GM12878 (cell line): ENCODE measurements at regions not wholly inside any gene's neighbourhood (a gene's known extent, or its start where the extent isn't known, plus 50 kb on each side); places are given as distances from the start of the nearest gene placed in this dataset.

Experiments used
- ASH2L ChIP-seq: fragments of 300-600, 200-600 bp; sonication (generic); IDR thresholded peaks from 2 replicates; pipeline ENCODE4 v1.6.1; 2017; ENCODE audit warnings: low read depth, mild to moderate bottlenecking, borderline replicate concordance
- BACH1 ChIP-seq: fragments of 450-650 bp; IDR thresholded peaks from 2 replicates; pipeline ENCODE4 v1.6.1; 2017; ENCODE audit warnings: mild to moderate bottlenecking, borderline replicate concordance
- CBX5 ChIP-seq: sonication (generic); IDR thresholded peaks from 2 replicates; pipeline ENCODE4 v1.6.1; 2016; ENCODE audit warnings: low read depth, moderate library complexity, mild to moderate bottlenecking, inconsistent platforms
- FOXM1 ChIP-seq: IDR thresholded peaks from 2 replicates; pipeline ENCODE4 v1.6.1; 2012; ENCODE audit warnings: low read depth, mild to moderate bottlenecking, inconsistent platforms, low read length, moderate library complexity
- RBBP5 ChIP-seq: fragments of 200-600 bp; sonication (generic); conservative IDR thresholded peaks from 2 replicates; pipeline ENCODE4 v1.6.1; 2016
- SMARCA5 ChIP-seq: fragments of 450-650 bp; IDR thresholded peaks from 2 replicates; pipeline ENCODE4 v1.6.1; 2017; ENCODE audit warnings: mild to moderate bottlenecking
- ZNF217 ChIP-seq: fragments of 450-650 bp; IDR thresholded peaks from 2 replicates; pipeline ENCODE4 v1.6.1; 2017; ENCODE audit warnings: antibody characterized with exemption, mild to moderate bottlenecking
- TF ChIP-seq, protein P1 (sequence below), 3 experiments: IDR thresholded peaks in 2 of 3; conservative IDR thresholded peaks in 1 of 3; 2 replicates each; pipeline ENCODE4 v1.5.1; 2011; ENCODE audit warnings: low read depth in 3 of 3, low read length in 3 of 3, mild to moderate bottlenecking in 3 of 3, control low read depth in 2 of 3, moderate library complexity in 2 of 3, inconsistent platforms in 1 of 3, mixed read lengths in 1 of 3; ENCODE audit not compliant: control insufficient read depth in 2 of 3, insufficient read depth in 1 of 3; ENCODE audit errors: extremely low read depth in 1 of 3
- TF ChIP-seq, protein P2 (sequence below): IDR thresholded peaks from 2 replicates; pipeline ENCODE4 v1.6.1; 2011; ENCODE audit warnings: low read depth, low read length, improper control_type of control experiment, borderline replicate concordance
- TF ChIP-seq, protein P3 (sequence below): IDR thresholded peaks from 2 replicates; pipeline ENCODE4 v1.6.1; 2012; ENCODE audit warnings: mild to moderate bottlenecking, low read depth, low read length

DNA sequence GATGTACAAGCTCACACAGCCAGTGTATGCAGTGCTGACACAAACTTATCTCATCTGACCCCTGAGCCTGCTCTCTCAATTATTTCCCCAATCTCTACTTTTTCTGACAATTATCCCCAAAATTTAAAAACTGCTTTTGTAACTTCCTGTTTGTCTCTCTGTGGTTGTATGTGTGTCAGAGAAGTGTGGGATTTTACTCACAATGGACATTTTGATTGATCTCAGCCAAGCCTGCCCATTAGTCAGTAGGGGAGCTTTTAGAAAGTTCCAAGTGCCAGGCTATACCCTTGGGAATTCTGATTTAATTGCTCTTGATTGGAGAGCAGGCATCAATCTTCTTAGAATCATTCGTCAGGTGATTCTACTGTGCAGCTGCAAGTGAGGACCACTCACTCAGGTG lies 64.9 kb upstream of the LMNTD1 start:
- no peak for TF ChIP-seq BACH1
- no peak for TF ChIP-seq RBBP5
- TF ChIP-seq ZNF217 = no peak
- TF ChIP-seq, protein P1, sequence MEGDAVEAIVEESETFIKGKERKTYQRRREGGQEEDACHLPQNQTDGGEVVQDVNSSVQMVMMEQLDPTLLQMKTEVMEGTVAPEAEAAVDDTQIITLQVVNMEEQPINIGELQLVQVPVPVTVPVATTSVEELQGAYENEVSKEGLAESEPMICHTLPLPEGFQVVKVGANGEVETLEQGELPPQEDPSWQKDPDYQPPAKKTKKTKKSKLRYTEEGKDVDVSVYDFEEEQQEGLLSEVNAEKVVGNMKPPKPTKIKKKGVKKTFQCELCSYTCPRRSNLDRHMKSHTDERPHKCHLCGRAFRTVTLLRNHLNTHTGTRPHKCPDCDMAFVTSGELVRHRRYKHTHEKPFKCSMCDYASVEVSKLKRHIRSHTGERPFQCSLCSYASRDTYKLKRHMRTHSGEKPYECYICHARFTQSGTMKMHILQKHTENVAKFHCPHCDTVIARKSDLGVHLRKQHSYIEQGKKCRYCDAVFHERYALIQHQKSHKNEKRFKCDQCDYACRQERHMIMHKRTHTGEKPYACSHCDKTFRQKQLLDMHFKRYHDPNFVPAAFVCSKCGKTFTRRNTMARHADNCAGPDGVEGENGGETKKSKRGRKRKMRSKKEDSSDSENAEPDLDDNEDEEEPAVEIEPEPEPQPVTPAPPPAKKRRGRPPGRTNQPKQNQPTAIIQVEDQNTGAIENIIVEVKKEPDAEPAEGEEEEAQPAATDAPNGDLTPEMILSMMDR (IDR thresholded peaks at IDR 0.05 in 2 of 3, conservative IDR thresholded peaks at IDR 0.05 in 1 of 3; ENCODE audit: control insufficient read depth in 2 of 3, extremely low read depth in 1 of 3, insufficient read depth in 1 of 3, low read depth in 3 of 3, low read length in 3 of 3) = no peak
- TF ChIP-seq, protein P2, sequence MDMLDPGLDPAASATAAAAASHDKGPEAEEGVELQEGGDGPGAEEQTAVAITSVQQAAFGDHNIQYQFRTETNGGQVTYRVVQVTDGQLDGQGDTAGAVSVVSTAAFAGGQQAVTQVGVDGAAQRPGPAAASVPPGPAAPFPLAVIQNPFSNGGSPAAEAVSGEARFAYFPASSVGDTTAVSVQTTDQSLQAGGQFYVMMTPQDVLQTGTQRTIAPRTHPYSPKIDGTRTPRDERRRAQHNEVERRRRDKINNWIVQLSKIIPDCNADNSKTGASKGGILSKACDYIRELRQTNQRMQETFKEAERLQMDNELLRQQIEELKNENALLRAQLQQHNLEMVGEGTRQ = no peak
- TF ChIP-seq FOXM1 = no peak
- no peak for TF ChIP-seq CBX5
- TF ChIP-seq ASH2L = no peak
- TF ChIP-seq, protein P3, sequence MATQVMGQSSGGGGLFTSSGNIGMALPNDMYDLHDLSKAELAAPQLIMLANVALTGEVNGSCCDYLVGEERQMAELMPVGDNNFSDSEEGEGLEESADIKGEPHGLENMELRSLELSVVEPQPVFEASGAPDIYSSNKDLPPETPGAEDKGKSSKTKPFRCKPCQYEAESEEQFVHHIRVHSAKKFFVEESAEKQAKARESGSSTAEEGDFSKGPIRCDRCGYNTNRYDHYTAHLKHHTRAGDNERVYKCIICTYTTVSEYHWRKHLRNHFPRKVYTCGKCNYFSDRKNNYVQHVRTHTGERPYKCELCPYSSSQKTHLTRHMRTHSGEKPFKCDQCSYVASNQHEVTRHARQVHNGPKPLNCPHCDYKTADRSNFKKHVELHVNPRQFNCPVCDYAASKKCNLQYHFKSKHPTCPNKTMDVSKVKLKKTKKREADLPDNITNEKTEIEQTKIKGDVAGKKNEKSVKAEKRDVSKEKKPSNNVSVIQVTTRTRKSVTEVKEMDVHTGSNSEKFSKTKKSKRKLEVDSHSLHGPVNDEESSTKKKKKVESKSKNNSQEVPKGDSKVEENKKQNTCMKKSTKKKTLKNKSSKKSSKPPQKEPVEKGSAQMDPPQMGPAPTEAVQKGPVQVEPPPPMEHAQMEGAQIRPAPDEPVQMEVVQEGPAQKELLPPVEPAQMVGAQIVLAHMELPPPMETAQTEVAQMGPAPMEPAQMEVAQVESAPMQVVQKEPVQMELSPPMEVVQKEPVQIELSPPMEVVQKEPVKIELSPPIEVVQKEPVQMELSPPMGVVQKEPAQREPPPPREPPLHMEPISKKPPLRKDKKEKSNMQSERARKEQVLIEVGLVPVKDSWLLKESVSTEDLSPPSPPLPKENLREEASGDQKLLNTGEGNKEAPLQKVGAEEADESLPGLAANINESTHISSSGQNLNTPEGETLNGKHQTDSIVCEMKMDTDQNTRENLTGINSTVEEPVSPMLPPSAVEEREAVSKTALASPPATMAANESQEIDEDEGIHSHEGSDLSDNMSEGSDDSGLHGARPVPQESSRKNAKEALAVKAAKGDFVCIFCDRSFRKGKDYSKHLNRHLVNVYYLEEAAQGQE = no peak
- no peak for TF ChIP-seq SMARCA5
